ENCODE measurements at regions not wholly inside any gene's neighbourhood (a gene's known extent, or its start where the extent isn't known, plus 50 kb on each side); places are given as distances from the start of the nearest gene placed in this dataset.
A peak's percentile ranks its signal among the peaks of the same experiment; 100 is the strongest.

GRCh38 chr1:199356561-199356960 is 670.9 kb upstream of the NR5A2 start:
- DNase-seq, result no peak

GRCh38 chr1:199357599-199357998 is 669.9 kb upstream of the NR5A2 start:
- DNase-seq, result no peak

GRCh38 chr1:199362996-199363395 is 664.5 kb upstream of the NR5A2 start:
- no peak for DNase-seq

- DNase-seq, result no peak
These were observed 654.4 kb upstream of the NR5A2 start for GRCh38 chr1:199373139-199373538.

GRCh38 chr1:199377211-199377610 is 650.3 kb upstream of the NR5A2 start:
- DNase-seq, result no peak

- DNase-seq, result no peak
These were observed 643.7 kb upstream of the NR5A2 start for GRCh38 chr1:199383793-199384192.

- no peak for DNase-seq
These were observed 632.7 kb upstream of the NR5A2 start for GRCh38 chr1:199394856-199395255.

- no peak for DNase-seq
These were observed 631.1 kb upstream of the NR5A2 start for GRCh38 chr1:199396456-199396855.

GRCh38 chr1:199399996-199400724 is 627.4 kb upstream of the NR5A2 start:
- DNase-seq, result peak; percentile 15

- no peak for DNase-seq
These were observed 623.9 kb upstream of the NR5A2 start for GRCh38 chr1:199403531-199404116.

- DNase-seq, result no peak
These were observed 623.3 kb upstream of the NR5A2 start for GRCh38 chr1:199404191-199404590.

GRCh38 chr1:199404976-199405375 is 622.5 kb upstream of the NR5A2 start:
- no peak for DNase-seq

GRCh38 chr1:199405634-199406196 is 621.8 kb upstream of the NR5A2 start:
- DNase-seq, result no peak

GRCh38 chr1:199410462-199410861 is 617.0 kb upstream of the NR5A2 start:
- no peak for DNase-seq

- no peak for DNase-seq
These were observed 616.0 kb upstream of the NR5A2 start for GRCh38 chr1:199411506-199411905.

- DNase-seq, result no peak
These were observed 605.3 kb upstream of the NR5A2 start for GRCh38 chr1:199422206-199422605.

- DNase-seq, result no peak
These were observed 579.6 kb upstream of the NR5A2 start for GRCh38 chr1:199447906-199448305.

- DNase-seq, result no peak
These were observed 578.9 kb upstream of the NR5A2 start for GRCh38 chr1:199448646-199449045.

GRCh38 chr1:199449221-199449620 is 578.3 kb upstream of the NR5A2 start:
- DNase-seq, result no peak

GRCh38 chr1:199449681-199450080 is 577.8 kb upstream of the NR5A2 start:
- no peak for DNase-seq

GRCh38 chr1:199452627-199453026 is 574.9 kb upstream of the NR5A2 start:
- DNase-seq, result no peak

- DNase-seq, result no peak
These were observed 573.8 kb upstream of the NR5A2 start for GRCh38 chr1:199453723-199454122.

- DNase-seq, result peak; percentile 20
These were observed 566.6 kb upstream of the NR5A2 start for GRCh38 chr1:199460933-199461332.

GRCh38 chr1:199463521-199464127 is 563.9 kb upstream of the NR5A2 start:
- DNase-seq, result peak; percentile 61
